PFSK-1 (cell line): ENCODE measurements at regions not wholly inside any gene's neighbourhood (a gene's known extent, or its start where the extent isn't known, plus 50 kb on each side); places are given as distances from the start of the nearest gene placed in this dataset.

Experiments
- FOXP2 ChIP-seq: optimal IDR thresholded peaks from 2 replicates; pipeline ENCODE3; 2011; ENCODE audit warnings: borderline replicate concordance, control low read depth, inconsistent platforms; ENCODE audit not compliant: insufficient read depth; ENCODE audit errors: extremely low read length, extremely low read depth
- POLR2AphosphoS5 ChIP-seq: IDR thresholded peaks from 2 replicates; pipeline ENCODE4 v1.6.1; 2012; ENCODE audit warnings: low read depth, mild to moderate bottlenecking, control low read depth, low read length, moderate library complexity
- REST ChIP-seq, 2 experiments: IDR thresholded peaks; 2 replicates each; pipeline versions ENCODE4 v1.6.1 to v1.8.0; 2011 to 2012; ENCODE audit warnings: low read depth in 2 of 2, low read length in 2 of 2, control low read depth in 1 of 2, inconsistent platforms in 1 of 2, mild to moderate bottlenecking in 1 of 2, moderate library complexity in 1 of 2; ENCODE audit not compliant: insufficient read depth in 1 of 2
- SIN3A ChIP-seq: IDR thresholded peaks from 2 replicates; pipeline ENCODE4 v1.6.1; 2012; ENCODE audit warnings: mild to moderate bottlenecking, low read length, moderate library complexity, borderline replicate concordance; ENCODE audit not compliant: insufficient read depth
- TAF1 ChIP-seq: IDR thresholded peaks from 2 replicates; pipeline ENCODE4 v1.6.1; 2012; ENCODE audit warnings: low read length, control low read depth, borderline replicate concordance; ENCODE audit not compliant: insufficient read depth

- no peak for TF ChIP-seq REST (IDR thresholded peaks at IDR 0.05; ENCODE audit: insufficient read depth in 1 of 2, low read depth in 2 of 2, low read length in 2 of 2)
- no peak for TF ChIP-seq SIN3A
- TF ChIP-seq FOXP2: no peak
- no peak for TF ChIP-seq POLR2AphosphoS5
- TF ChIP-seq TAF1: no peak
Measured at GRCh38 chr4:14478504-14478903, 523.8 kb upstream of the CPEB2 start.
